B cell (primary cell): ENCODE measurements at regions not wholly inside any gene's neighbourhood (a gene's known extent, or its start where the extent isn't known, plus 50 kb on each side); places are given as distances from the start of the nearest gene placed in this dataset.

ENCODE experiments used
- ATAC-seq: fragments of 200-7000 bp; cut with Tn5 transposase; one replicate; pipeline ENCODE4 v1.10.0; 2021; ENCODE audit warnings: low read depth, mild to moderate bottlenecking, moderate number of reproducible peaks, moderate library complexity
- CTCF ChIA-PET: fragments of 350-600 bp; sonication (Branson Sonifier 250); formaldehyde crosslinking; loops from one replicate; lab custom pipeline; 2021; ENCODE audit warnings: antibody characterized with exemption, inconsistent platforms; lab: Charles Lee
- POLR2A ChIA-PET: fragments of 350-600 bp; sonication (Branson Sonifier 250); formaldehyde crosslinking; loops from one replicate; lab custom pipeline; 2021; ENCODE audit warnings: antibody characterized with exemption; lab: Charles Lee
- DNase-seq: peaks from one replicate; pipeline ENCODE4 v3.0.0; 2013
- H2AFZ ChIP-seq: 2 replicates; pipeline ENCODE4 v1.6.1; 2012; ENCODE audit warnings: mild to moderate bottlenecking, low read depth, low read length; ENCODE audit not compliant: insufficient read depth, poor library complexity, severe bottlenecking
- H3K27ac ChIP-seq, 2 donors: 1 replicate in 1 of 2; 2 replicates in 1 of 2; pipeline ENCODE4 v1.5.1; 2012 to 2013; ENCODE audit warnings: low read length in 2 of 2, mild to moderate bottlenecking in 2 of 2, moderate library complexity in 1 of 2
- H3K27me3 ChIP-seq, 4 experiments: fragments of 200-600 bp in 1 of 4; sonication (generic) in 1 of 4; replicated peaks in 1 of 4; 1 replicate in 2 of 4; 2 replicates in 2 of 4; pipeline versions ENCODE4 v1.6.1 to v1.7.0; 2013 to 2016; ENCODE audit warnings: low read length in 3 of 4, mild to moderate bottlenecking in 2 of 4, mixed read lengths in 1 of 4, moderate library complexity in 1 of 4; ENCODE audit not compliant: insufficient read depth in 4 of 4, control insufficient read depth in 3 of 4; ENCODE audit errors: control extremely low read depth in 1 of 4
- H3K36me3 ChIP-seq, 2 experiments: replicated peaks in 1 of 2; 1 replicate in 1 of 2; 2 replicates in 1 of 2; pipeline versions ENCODE4 v1.6.1 to v1.7.1; 2013; ENCODE audit warnings: low read length in 1 of 2; ENCODE audit not compliant: insufficient read depth in 2 of 2, control insufficient read depth in 1 of 2; ENCODE audit errors: control extremely low read depth in 1 of 2, extremely low read depth in 1 of 2
- H3K4me1 ChIP-seq, 2 donors: fragments of 200-600 bp in 1 of 2; sonication (generic) in 1 of 2; 1 replicate in 1 of 2; 2 replicates in 1 of 2; pipeline versions ENCODE4 v1.5.1 to v1.6.1; 2013 to 2017; ENCODE audit warnings: low read length in 2 of 2; ENCODE audit not compliant: control insufficient read depth in 2 of 2, insufficient read depth in 2 of 2
- H3K4me2 ChIP-seq: replicated peaks from 2 replicates; pipeline ENCODE3; 2012; ENCODE audit warnings: mild to moderate bottlenecking, low read depth, low read length; ENCODE audit not compliant: poor library complexity, severe bottlenecking
- H3K4me3 ChIP-seq, 5 experiments: fragments of 200-600 bp in 1 of 5; sonication (generic) in 1 of 5; 1 replicate in 3 of 5; 2 replicates in 2 of 5; pipeline versions ENCODE4 v1.5.1 to v1.7.0; 2011 to 2016; ENCODE audit warnings: low read length in 4 of 5, mild to moderate bottlenecking in 4 of 5, low read depth in 2 of 5, control low read depth in 1 of 5, moderate library complexity in 1 of 5; ENCODE audit not compliant: insufficient read depth in 1 of 5; ENCODE audit errors: control extremely low read depth in 1 of 5, extremely low read depth in 1 of 5
- H3K79me2 ChIP-seq: fragments of 200-600 bp; sonication (generic); one replicate; pipeline ENCODE4 v1.6.0; 2016; ENCODE audit warnings: low read length; ENCODE audit not compliant: control insufficient read depth, insufficient read depth
- H3K9ac ChIP-seq: fragments of 200-600 bp; sonication (generic); 2 replicates; pipeline ENCODE4 v1.6.1; 2017; ENCODE audit warnings: mild to moderate bottlenecking, low read length, moderate library complexity
- H3K9me3 ChIP-seq, 3 donors: one replicate each; pipeline versions ENCODE4 v1.6.1 to v1.7.1; 2013; ENCODE audit warnings: low read length in 2 of 3; ENCODE audit not compliant: control insufficient read depth in 2 of 3, insufficient read depth in 1 of 3; ENCODE audit errors: control extremely low read depth in 1 of 3
- H4K20me1 ChIP-seq: 2 replicates; pipeline ENCODE4 v1.6.0; 2012; ENCODE audit warnings: mild to moderate bottlenecking, low read length; ENCODE audit not compliant: insufficient read depth, control insufficient read depth, poor library complexity, severe bottlenecking
- H3K27ac Mint-ChIP-seq: one replicate; pipeline ENCODE4 v1.8.0; 2021; ENCODE audit warnings: mixed read lengths
- H3K27me3 Mint-ChIP-seq: one replicate; pipeline ENCODE4 v1.8.0; 2021; ENCODE audit warnings: mixed read lengths
- H3K4me1 Mint-ChIP-seq: one replicate; pipeline ENCODE4 v1.8.0; 2021; ENCODE audit warnings: mixed read lengths
- H3K4me3 Mint-ChIP-seq: one replicate; pipeline ENCODE4 v1.8.0; 2021; ENCODE audit warnings: mixed read lengths
- H3K9me3 Mint-ChIP-seq: one replicate; pipeline ENCODE4 v1.8.0; 2022; ENCODE audit warnings: mixed read lengths; ENCODE audit not compliant: insufficient read depth
- CTCF ChIP-seq: fragments of 200-600 bp; IDR thresholded peaks from one replicate; pipeline ENCODE4 v1.8.0; 2022; ENCODE audit warnings: antibody characterized with exemption, mild to moderate bottlenecking
- EZH2 ChIP-seq: IDR thresholded peaks from 2 replicates; pipeline ENCODE4 v1.6.1; 2012; ENCODE audit warnings: borderline replicate concordance, low read depth, mild to moderate bottlenecking, moderate library complexity, low read length; ENCODE audit not compliant: insufficient read depth, poor library complexity, severe bottlenecking
- WGBS: methylation state at CpG from one replicate; pipeline ENCODE4 v1.1.5; 2013; ENCODE audit warnings: missing lambda C conversion rate; ENCODE audit not compliant: insufficient coverage; 5-methylcytosine and 5-hydroxymethylcytosine counted together
- intact Hi-C: fragments of 100-400 bp; cut with micrococcal nuclease; formaldehyde crosslinking; loops from one replicate; pipeline ENCODE4 v1.10.0; 2022

GRCh38 chr3:112735926-112736325, 95.0 kb upstream of the CCDC80 start:
- no peaks in the 10 kb centered on the region for H3K27me3 Mint-ChIP-seq
- DNase-seq = no peak
- no peak overlapping the region for H3K4me3 Mint-ChIP-seq
- H3K27ac ChIP-seq = no peak overlapping the region
- intact Hi-C loops = loop anchor here (2.0 to 10.0 kb wide), 2 partner anchors 431 to 553 kb away; no protein-coding TSS in a partner anchor
- H4K20me1 ChIP-seq = no peaks in the 10 kb centered on the region
- H2AFZ ChIP-seq = no peak overlapping the region
- no peaks in the 10 kb centered on the region for H3K79me2 ChIP-seq
- peaks cover 18 to 20% of the 10 kb centered on the region in 2 donors for H3K4me1 ChIP-seq
- peaks cover 39% of the 10 kb centered on the region for H3K4me1 Mint-ChIP-seq
- TF ChIP-seq EZH2 (no peak), CTCF (no peak)
- no peak overlapping the region for H3K4me2 ChIP-seq
- H3K9me3 ChIP-seq = no peaks in the 10 kb centered on the region
- H3K9ac ChIP-seq = no peak overlapping the region
- no peaks in the 10 kb centered on the region for H3K9me3 Mint-ChIP-seq
- POLR2A ChIA-PET = no interaction called here
- H3K27me3 ChIP-seq = no peaks in the 10 kb centered on the region
- WGBS = no CpG with 5 or more reads among the region's 3 CpGs
- no peak overlapping the region for H3K27ac Mint-ChIP-seq
- H3K4me3 ChIP-seq = no peak overlapping the region
- H3K36me3 ChIP-seq = no peaks in the 10 kb centered on the region
- CTCF ChIA-PET = interaction anchor here (0.9 to 9.9 kb wide), 20 partner anchors 9 to 553 kb away, joined by 3 to 270 read pairs (median 10); partner anchors contain the start of genes CD200R1 and GTPBP8
- peak; percentile 49 for ATAC-seq

- 55% methylated on average over 10 of the region's 12 CpGs for whole genome bisulfite sequencing
- Histone ChIP-seq H3K27me3 (no peaks in the 10 kb centered on the region), H2AFZ (peak overlapping the region; percentile 8), H3K4me3 (no peak overlapping the region), H3K4me2 (no peak overlapping the region), H3K4me1 (peaks cover 14 to 16% of the 10 kb centered on the region in 2 donors), H3K79me2 (no peaks in the 10 kb centered on the region), H3K27ac (no peak overlapping the region), H4K20me1 (no peaks in the 10 kb centered on the region), H3K9ac (no peak overlapping the region), H3K36me3 (no peaks in the 10 kb centered on the region), H3K9me3 (no peaks in the 10 kb centered on the region)
- Mint-ChIP-seq H3K9me3 (no peaks in the 10 kb centered on the region), H3K4me1 (peaks cover 30% of the 10 kb centered on the region), H3K27ac (no peak overlapping the region), H3K4me3 (no peak overlapping the region), H3K27me3 (no peaks in the 10 kb centered on the region)
- DNase-seq (peak; percentile 83), ATAC-seq (peak; percentile 72)
- ChIA-PET CTCF (interaction anchor here (0.6 to 9.9 kb wide), 64 partner anchors 9 to 597 kb away, joined by 3 to 270 read pairs (median 4); partner anchors contain the start of genes CD200R1 and GTPBP8), POLR2A (interaction anchor here (0.8 to 0.9 kb wide), 2 partner anchors 240 to 244 kb away, joined by 3 read pairs; partner anchors contain the start of gene CD200R1)
- intact Hi-C loops = loop anchor here (1.0 to 10.0 kb wide), 4 partner anchors 92 to 554 kb away; no protein-coding TSS in a partner anchor
- TF ChIP-seq EZH2 = no peak
- peak; percentile 90 for TF ChIP-seq CTCF
Observed at GRCh38 chr3:112734736-112735350, 93.9 kb upstream of the CCDC80 start.
